ENCODE measurements at regions not wholly inside any gene's neighbourhood (a gene's known extent, or its start where the extent isn't known, plus 50 kb on each side); places are given as distances from the start of the nearest gene placed in this dataset.

DNA sequence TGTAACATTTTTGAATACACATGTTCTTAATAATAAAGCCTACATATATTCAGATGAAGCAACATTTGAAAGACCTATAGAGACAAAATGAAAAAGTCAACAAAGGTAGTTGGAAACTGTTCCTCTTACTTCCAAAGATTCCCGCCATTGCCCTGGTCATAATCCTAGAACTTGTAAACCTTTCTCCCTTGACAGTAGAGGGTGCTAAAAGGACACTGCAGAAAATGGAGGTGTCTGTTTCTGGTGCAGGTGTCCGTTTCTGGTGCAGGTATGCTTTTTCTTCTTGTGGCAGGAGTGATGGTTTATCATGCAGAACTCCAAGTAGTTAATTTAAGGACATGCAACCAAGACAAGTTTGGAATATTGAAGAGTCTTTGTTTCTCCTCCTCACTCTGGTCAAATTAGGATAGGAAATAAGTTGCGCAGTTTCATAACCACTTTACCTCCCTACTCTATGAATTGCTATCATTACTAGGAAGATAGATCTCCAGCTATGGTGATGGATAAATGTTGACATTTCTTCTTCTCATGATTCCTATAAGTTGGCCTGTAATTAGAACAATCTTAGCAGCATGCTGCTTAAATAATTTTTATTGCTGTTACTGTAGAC lies 56.0 kb upstream of the FAM174A start:
- intact Hi-C loops (cut with micrococcal nuclease), result loop anchor here (5.0 kb wide), 2 partner anchors 568 to 908 kb away; no protein-coding TSS in a partner anchor
- H3K4me3 Mint-ChIP-seq, result no peak overlapping the region
- DNase-seq (ENCODE audit: low spot score), result no peak

DNA sequence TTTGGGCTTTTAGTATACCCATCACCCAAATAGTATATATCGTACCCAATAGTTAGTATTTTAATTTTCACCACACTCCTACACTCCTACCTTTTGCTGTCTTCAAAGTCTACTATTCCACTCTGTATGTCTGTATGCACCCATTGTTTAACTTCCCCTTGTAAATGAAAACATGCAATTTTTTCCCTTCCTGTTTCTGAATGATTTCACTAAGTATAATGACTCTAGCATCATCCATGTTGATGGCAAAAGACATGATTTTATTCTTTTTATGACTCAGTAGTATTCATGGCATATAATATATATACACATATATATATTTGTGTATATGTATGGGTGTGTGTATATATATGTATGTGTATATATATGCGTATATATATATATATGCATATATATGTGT lies 63.1 kb upstream of the FAM174A start:
- Mint-ChIP-seq H3K4me1 (ENCODE audit: low read depth) (no peaks in the 10 kb centered on the region), H3K9me3 (no peaks in the 10 kb centered on the region), H3K4me3 (no peak overlapping the region), H3K36me3 (ENCODE audit: low read depth) (no peaks in the 10 kb centered on the region), H3K27me3 (ENCODE audit: insufficient read depth) (peaks cover 6% of the 10 kb centered on the region), H3K27ac (no peak overlapping the region)
- intact Hi-C loops (cut with micrococcal nuclease), result no loop called here
- DNase-seq (ENCODE audit: low spot score), result no peak

More for the DNA sequence above, 56.0 kb upstream of the FAM174A start:
- H3K27ac Mint-ChIP-seq, result no peak overlapping the region
- H3K4me1 Mint-ChIP-seq (ENCODE audit: low read depth), result no peaks in the 10 kb centered on the region
- no peaks in the 10 kb centered on the region for H3K36me3 Mint-ChIP-seq (ENCODE audit: low read depth)
- H3K27me3 Mint-ChIP-seq (ENCODE audit: insufficient read depth), result peaks cover 3% of the 10 kb centered on the region
- H3K9me3 Mint-ChIP-seq, result no peaks in the 10 kb centered on the region

DNA sequence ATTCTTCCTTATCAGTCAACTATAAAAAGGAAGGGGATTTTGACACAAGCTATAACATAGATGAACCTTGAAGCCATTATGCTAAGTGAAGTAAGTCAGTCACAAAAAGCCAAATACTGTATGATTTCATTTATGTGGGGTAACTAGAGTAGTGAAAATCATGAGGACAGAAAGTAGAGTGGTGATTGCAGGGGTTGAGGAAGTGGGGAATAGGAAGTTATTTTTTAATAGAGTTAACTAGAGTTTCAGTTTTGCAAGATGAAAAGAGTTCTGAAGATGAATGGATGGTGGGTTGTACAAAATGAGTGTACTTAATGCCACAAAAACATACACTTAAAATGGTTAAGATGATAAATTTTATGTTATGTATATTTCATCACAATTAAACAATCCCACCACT lies 65.4 kb upstream of the FAM174A start:
- no peak overlapping the region for H3K4me3 Mint-ChIP-seq
- H3K27me3 Mint-ChIP-seq (ENCODE audit: insufficient read depth), result peaks cover 3% of the 10 kb centered on the region
- intact Hi-C loops (cut with micrococcal nuclease), result no loop called here

DNA sequence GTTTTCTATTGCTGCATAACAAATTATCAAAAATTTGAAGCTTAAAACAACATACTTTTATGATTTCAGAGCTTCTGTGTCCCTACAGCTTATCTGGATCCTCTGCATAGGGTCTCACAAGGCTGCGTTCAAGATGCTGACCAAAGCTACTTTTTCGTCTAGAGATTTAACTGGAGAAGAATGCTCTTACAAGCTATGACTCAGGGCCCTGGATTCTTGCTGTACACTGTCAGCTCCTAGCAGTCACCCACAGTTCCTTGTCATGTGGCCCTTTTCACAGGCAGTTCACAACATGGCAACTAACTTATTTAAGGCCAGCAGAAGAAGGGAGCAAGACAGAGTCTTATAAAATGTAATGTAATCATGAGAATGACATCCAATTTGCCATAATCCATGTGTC lies 70.8 kb upstream of the FAM174A start:
- peaks cover 3% of the 10 kb centered on the region for H3K27me3 Mint-ChIP-seq (ENCODE audit: insufficient read depth)
- DNase-seq (ENCODE audit: low spot score), result no peak
- intact Hi-C loops (cut with micrococcal nuclease), result no loop called here
- H3K4me3 Mint-ChIP-seq, result no peak overlapping the region
- no peaks in the 10 kb centered on the region for H3K36me3 Mint-ChIP-seq (ENCODE audit: low read depth)
- H3K27ac Mint-ChIP-seq, result no peak overlapping the region
- peaks cover 6% of the 10 kb centered on the region for H3K9me3 Mint-ChIP-seq
- H3K4me1 Mint-ChIP-seq (ENCODE audit: low read depth), result no peaks in the 10 kb centered on the region

More for the DNA sequence above, 65.4 kb upstream of the FAM174A start:
- no peaks in the 10 kb centered on the region for H3K9me3 Mint-ChIP-seq
- H3K4me1 Mint-ChIP-seq (ENCODE audit: low read depth), result no peaks in the 10 kb centered on the region
- no peak for DNase-seq (ENCODE audit: low spot score)
- H3K36me3 Mint-ChIP-seq (ENCODE audit: low read depth), result no peaks in the 10 kb centered on the region
- no peak overlapping the region for H3K27ac Mint-ChIP-seq

DNA sequence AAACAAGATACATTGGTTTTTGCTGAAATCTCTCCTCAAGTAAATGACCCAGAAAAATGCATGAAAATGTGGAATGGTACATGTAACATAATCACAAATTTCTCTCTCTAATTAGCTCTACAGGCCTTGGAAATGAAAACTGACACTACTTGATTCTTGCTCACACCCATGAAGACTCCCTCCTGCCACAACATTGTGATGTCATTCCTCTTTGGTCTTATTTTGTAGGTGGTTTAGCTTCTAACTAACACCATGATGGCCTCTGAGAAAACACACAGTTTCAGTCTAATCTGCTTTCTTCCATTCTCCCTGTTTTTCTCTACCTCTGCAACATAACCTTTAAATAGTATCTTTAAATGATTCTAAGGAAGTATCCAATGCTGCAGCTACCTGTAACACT lies 78.6 kb upstream of the FAM174A start:
- H3K36me3 Mint-ChIP-seq (ENCODE audit: low read depth), result no peaks in the 10 kb centered on the region
- H3K4me1 Mint-ChIP-seq (ENCODE audit: low read depth), result no peaks in the 10 kb centered on the region
- DNase-seq (ENCODE audit: low spot score), result no peak
- H3K27me3 Mint-ChIP-seq (ENCODE audit: insufficient read depth), result no peaks in the 10 kb centered on the region
- no peak overlapping the region for H3K4me3 Mint-ChIP-seq
- no peak overlapping the region for H3K27ac Mint-ChIP-seq
- intact Hi-C loops (cut with micrococcal nuclease), result no loop called here
- H3K9me3 Mint-ChIP-seq, result peaks cover 6% of the 10 kb centered on the region

DNA sequence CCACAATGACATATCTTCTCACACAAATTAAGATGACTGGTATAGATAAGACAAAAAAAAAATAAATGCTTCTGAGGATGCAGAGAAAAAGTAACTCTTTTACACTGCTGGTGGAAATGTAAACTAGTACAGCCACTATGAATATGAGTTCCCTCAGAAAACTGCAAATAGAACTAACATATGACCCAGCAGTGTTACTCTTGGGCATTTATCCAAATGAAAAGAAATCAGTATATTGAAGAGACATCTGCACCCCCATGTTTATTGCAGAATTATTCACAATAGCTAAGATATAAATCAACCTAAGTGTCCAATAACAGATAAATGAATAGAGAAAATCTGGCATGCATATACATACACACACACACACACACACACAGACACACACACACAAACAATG lies 83.0 kb upstream of the FAM174A start:
- Mint-ChIP-seq H3K27ac (no peak overlapping the region), H3K4me1 (ENCODE audit: low read depth) (no peaks in the 10 kb centered on the region), H3K36me3 (ENCODE audit: low read depth) (no peaks in the 10 kb centered on the region), H3K4me3 (no peak overlapping the region), H3K27me3 (ENCODE audit: insufficient read depth) (peaks cover 2% of the 10 kb centered on the region), H3K9me3 (no peaks in the 10 kb centered on the region)
- intact Hi-C loops (cut with micrococcal nuclease), result no loop called here
- no peak for DNase-seq (ENCODE audit: low spot score)

DNA sequence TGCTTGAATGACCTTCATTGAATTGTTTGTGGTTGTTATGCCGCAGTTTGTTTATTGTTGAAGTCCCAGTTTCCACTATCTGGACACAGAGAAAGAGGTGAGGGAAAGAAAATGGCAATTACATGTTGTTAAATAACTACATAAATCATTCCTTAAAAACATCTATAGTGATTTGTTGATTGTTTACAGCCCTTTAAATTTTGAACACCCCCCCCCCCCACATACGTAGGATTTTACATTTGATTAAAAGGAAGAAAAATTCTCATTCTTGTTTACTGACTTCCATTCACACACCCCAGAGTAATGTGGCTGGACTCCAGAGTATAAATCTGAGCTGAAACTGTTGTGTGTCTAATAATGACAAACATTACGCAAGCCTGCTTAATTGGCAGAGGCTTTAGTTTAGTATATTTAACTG lies 87.1 kb upstream of the FAM174A start:
- Mint-ChIP-seq H3K27ac (no peak overlapping the region), H3K4me1 (ENCODE audit: low read depth) (no peaks in the 10 kb centered on the region), H3K9me3 (no peaks in the 10 kb centered on the region), H3K27me3 (ENCODE audit: insufficient read depth) (peaks cover 2% of the 10 kb centered on the region), H3K4me3 (no peak overlapping the region), H3K36me3 (ENCODE audit: low read depth) (no peaks in the 10 kb centered on the region)
- intact Hi-C loops (cut with micrococcal nuclease), result no loop called here
- no peak for DNase-seq (ENCODE audit: low spot score)

DNA sequence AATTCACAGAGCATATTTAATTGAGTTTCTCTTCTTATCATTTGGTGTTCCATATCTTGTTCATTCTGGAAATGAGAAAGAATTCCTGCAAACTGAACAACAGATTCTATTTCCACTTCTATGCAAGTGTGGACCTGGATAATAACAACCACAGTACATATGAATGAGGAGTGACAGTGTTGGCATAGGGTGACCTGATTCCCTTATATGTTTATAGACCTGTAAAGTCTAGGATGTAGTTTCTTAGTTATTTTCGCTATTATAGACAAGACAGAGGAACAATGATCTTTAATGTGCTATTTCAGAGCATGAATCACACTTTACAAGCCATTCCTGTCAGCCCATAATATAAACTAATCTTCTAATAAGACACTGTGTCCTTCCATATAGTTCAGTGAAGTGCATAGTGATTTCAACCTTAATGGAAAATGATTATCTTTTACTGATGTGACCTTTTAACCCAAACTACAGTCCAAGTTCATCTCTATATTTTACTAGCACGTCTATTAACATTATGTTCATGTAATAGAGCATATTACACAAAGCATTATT lies 88.2 kb upstream of the FAM174A start:
- intact Hi-C loops (cut with micrococcal nuclease), result no loop called here
- no peak overlapping the region for H3K27ac Mint-ChIP-seq
- H3K36me3 Mint-ChIP-seq (ENCODE audit: low read depth), result no peaks in the 10 kb centered on the region
- no peak for DNase-seq (ENCODE audit: low spot score)
- H3K9me3 Mint-ChIP-seq, result no peaks in the 10 kb centered on the region
- H3K4me1 Mint-ChIP-seq (ENCODE audit: low read depth), result no peaks in the 10 kb centered on the region
- peaks cover 2% of the 10 kb centered on the region for H3K27me3 Mint-ChIP-seq (ENCODE audit: insufficient read depth)
- H3K4me3 Mint-ChIP-seq, result no peak overlapping the region

DNA sequence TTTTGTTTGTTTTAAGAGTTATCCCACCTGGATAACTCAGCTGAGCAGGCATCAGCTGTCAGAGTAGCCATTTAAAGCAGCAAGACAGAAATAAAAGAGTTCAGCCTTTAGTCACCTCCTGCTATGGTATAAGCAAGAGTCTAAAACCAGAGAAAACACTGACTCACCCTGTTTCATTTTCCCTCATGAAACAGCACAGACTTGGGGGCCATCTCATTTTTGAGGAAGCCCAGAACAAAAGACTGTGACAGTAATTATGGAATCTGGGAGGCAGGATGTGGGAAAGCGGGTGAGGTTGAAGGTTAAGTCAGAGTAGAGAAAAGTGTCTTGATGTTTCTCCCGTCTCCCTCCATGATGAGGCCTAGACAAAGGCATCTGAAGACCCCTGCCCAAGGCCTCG lies 90.2 kb upstream of the FAM174A start:
- H3K27ac Mint-ChIP-seq, result no peak overlapping the region
- no peaks in the 10 kb centered on the region for H3K36me3 Mint-ChIP-seq (ENCODE audit: low read depth)
- no peaks in the 10 kb centered on the region for H3K27me3 Mint-ChIP-seq (ENCODE audit: insufficient read depth)
- no peak for DNase-seq (ENCODE audit: low spot score)
- no peak overlapping the region for H3K4me3 Mint-ChIP-seq
- no peaks in the 10 kb centered on the region for H3K4me1 Mint-ChIP-seq (ENCODE audit: low read depth)
- intact Hi-C loops (cut with micrococcal nuclease), result no loop called here
- no peaks in the 10 kb centered on the region for H3K9me3 Mint-ChIP-seq

DNA sequence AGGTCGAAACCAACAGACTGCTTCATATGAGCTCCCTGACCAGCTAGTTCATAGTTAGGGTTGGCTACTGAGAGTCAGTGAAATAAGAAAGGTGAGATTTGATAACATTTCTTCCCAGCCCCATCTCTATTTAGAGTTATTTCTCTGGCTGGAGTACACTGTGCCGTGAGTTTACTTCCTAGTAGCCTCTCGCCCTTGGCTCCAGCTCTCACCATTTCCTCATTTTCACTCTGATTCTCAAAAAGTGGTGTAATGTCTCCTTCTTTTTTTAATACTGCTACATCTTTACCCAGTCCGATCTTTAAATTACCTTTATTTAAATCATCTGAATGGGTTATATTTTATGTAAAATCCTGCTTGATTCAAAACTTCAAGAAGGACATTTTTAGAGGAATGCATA lies 100.4 kb upstream of the FAM174A start:
- DNase-seq (ENCODE audit: low spot score), result no peak

DNA sequence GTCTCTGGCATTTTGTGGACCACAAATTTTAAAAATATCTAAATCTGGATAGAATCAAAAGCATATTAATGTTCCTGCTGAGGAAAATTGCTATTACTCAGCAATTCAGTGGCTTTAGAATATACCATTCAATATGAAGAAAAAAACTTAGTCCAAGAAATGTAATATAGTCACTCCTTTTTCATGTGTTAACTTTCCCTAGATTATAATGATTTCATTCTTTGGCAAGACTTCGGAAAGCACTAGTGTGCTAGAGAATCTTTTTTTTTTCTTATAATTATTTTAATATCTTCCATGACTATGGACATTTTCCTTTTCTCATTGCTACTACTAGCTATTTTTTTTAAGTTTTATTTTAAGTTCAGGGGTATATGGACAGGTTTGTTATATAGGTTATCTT lies 102.4 kb upstream of the FAM174A start:
- Mint-ChIP-seq H3K27ac (no peak overlapping the region), H3K4me1 (ENCODE audit: low read depth) (no peaks in the 10 kb centered on the region), H3K27me3 (ENCODE audit: insufficient read depth) (peaks cover 4% of the 10 kb centered on the region), H3K4me3 (no peak overlapping the region), H3K36me3 (ENCODE audit: low read depth) (no peaks in the 10 kb centered on the region), H3K9me3 (no peaks in the 10 kb centered on the region)
- no peak for DNase-seq (ENCODE audit: low spot score)
- intact Hi-C loops (cut with micrococcal nuclease), result no loop called here

More for the DNA sequence above, 100.4 kb upstream of the FAM174A start:
- Mint-ChIP-seq H3K27ac (no peak overlapping the region), H3K4me3 (no peak overlapping the region), H3K4me1 (ENCODE audit: low read depth) (no peaks in the 10 kb centered on the region), H3K36me3 (ENCODE audit: low read depth) (no peaks in the 10 kb centered on the region), H3K9me3 (no peaks in the 10 kb centered on the region), H3K27me3 (ENCODE audit: insufficient read depth) (peaks cover 4% of the 10 kb centered on the region)
- intact Hi-C loops (cut with micrococcal nuclease), result no loop called here

DNA sequence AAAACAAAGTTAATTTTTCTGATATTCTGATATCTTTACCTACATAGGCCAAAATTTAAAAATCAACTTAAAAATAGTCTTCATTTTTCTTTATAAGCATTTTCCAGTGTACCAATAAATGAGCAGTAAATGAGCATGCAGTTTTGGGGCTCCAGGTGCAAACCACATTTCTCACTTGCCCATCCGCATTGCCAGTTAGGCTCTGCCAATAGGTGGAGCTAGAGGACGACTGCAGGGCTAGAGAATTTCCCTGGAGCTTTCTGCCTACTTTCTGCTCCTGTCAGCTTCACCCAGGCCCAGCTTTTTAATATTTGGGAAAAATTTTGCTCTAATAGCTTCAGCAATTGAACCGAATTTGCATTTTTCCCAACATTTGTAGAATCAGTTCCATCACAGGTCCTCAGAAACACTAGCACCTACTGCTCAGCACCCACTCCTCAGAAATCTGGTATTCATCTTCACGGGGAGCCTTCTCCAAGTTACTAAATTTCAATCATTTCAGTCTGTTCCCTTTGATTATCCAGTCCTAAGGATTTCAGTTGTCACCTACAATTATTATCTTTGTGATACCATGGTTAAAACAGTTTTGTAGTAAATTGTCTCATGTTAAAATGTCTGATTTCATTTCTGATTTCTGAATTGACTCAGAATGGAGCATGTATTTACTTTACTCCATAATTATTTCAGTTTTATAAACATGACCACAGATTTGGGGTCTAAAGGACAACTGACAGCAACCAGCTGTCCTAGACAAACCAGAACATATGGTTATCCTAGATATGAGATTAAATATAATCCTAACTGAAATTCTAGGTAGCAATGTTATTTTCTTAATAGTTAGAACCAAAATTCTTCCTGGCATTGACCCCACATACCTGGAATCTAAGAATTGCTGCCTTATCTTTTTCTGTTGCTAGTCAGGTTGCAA lies 104.6 kb upstream of the FAM174A start:
- intact Hi-C loops (cut with micrococcal nuclease), result loop anchor here (1.0 to 2.0 kb wide), 3 partner anchors 615 to 1248 kb away; no protein-coding TSS in a partner anchor
- DNase-seq (ENCODE audit: low spot score), result peak; percentile 5
- Mint-ChIP-seq H3K27me3 (ENCODE audit: insufficient read depth) (peaks cover 4% of the 10 kb centered on the region), H3K36me3 (ENCODE audit: low read depth) (no peaks in the 10 kb centered on the region), H3K27ac (no peak overlapping the region), H3K4me1 (ENCODE audit: low read depth) (no peaks in the 10 kb centered on the region), H3K4me3 (no peak overlapping the region), H3K9me3 (no peaks in the 10 kb centered on the region)

DNA sequence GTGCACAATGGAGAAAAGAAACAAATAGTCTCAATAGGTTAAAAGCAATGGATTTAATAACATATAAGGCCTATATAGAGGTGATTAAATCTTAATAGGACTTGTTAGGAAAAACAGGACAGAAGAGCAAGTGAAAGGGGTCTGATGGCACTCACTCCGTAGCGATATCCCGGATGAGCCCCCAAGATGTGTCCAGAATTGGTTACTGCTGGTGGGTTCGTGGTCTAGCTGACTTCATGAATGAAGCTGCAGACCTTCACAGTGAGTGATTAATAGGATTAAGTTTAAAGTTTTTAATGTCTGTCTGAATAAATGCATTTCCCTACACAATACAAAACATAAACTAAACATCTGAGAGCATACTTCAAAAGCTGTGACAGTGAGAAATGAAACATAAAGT lies 110.4 kb upstream of the FAM174A start:
- no peaks in the 10 kb centered on the region for H3K4me1 Mint-ChIP-seq (ENCODE audit: low read depth)
- no peak overlapping the region for H3K27ac Mint-ChIP-seq
- no peak for DNase-seq (ENCODE audit: low spot score)
- H3K9me3 Mint-ChIP-seq, result peaks cover 6% of the 10 kb centered on the region
- no peak overlapping the region for H3K4me3 Mint-ChIP-seq
- no peaks in the 10 kb centered on the region for H3K36me3 Mint-ChIP-seq (ENCODE audit: low read depth)
- intact Hi-C loops (cut with micrococcal nuclease), result no loop called here
- no peaks in the 10 kb centered on the region for H3K27me3 Mint-ChIP-seq (ENCODE audit: insufficient read depth)

Measured in activated T-helper 1 cell treated with anti-CD3 and anti-CD28 coated beads, Interleukin-12 subunit alpha, Interleukin-12 subunit beta, Interleukin-2, Interleukin-4 antibody, amounts not matched to agents 30 ng/mL and 10 ng/mL and 1 ng/mL, durations not matched to agents 14 hours and 24 hours and 36 hours (primary cell).